SK-N-SH treated with all-trans-retinoic acid at 6 μM for 48 hours (cell line): ENCODE measurements at regions not wholly inside any gene's neighbourhood (a gene's known extent, or its start where the extent isn't known, plus 50 kb on each side); places are given as distances from the start of the nearest gene placed in this dataset.

ENCODE experiments used
- CSDC2 ChIP-seq: fragments of 250-450 bp; sonication (Bioruptor Pico); IDR thresholded peaks from 2 replicates; pipeline ENCODE4 v1.5.0; 2020; ENCODE audit warnings: mild to moderate bottlenecking, moderate library complexity
- ISL1 ChIP-seq: fragments of 250-450 bp; sonication (Bioruptor Pico); IDR thresholded peaks from 2 replicates; pipeline ENCODE4 v2.1.2; 2022; ENCODE audit warnings: mild to moderate bottlenecking, moderate library complexity
- OSR1 ChIP-seq: fragments of 250-450 bp; sonication (Bioruptor Pico); IDR thresholded peaks from 2 replicates; pipeline ENCODE4 v1.8.0; 2022; ENCODE audit warnings: moderate library complexity, mild to moderate bottlenecking, inconsistent platforms
- PATZ1 ChIP-seq: fragments of 250-450 bp; sonication (Bioruptor Pico); IDR thresholded peaks from 2 replicates; pipeline ENCODE4 v1.8.0; 2020; ENCODE audit warnings: mild to moderate bottlenecking, moderate library complexity, borderline replicate concordance
- POU6F1 ChIP-seq: fragments of 250-450 bp; sonication (Bioruptor Pico); IDR thresholded peaks from 2 replicates; pipeline ENCODE4 v1.8.0; 2021; ENCODE audit warnings: low read depth, mild to moderate bottlenecking, moderate library complexity, borderline replicate concordance
- PPARA ChIP-seq: fragments of 250-450 bp; sonication (Bioruptor Pico); IDR thresholded peaks from 2 replicates; pipeline ENCODE4 v1.5.0; 2020; ENCODE audit warnings: mild to moderate bottlenecking, borderline replicate concordance
- RARB ChIP-seq: fragments of 250-450 bp; sonication (Bioruptor Pico); IDR thresholded peaks from 2 replicates; pipeline ENCODE4 v1.8.0; 2021; ENCODE audit warnings: mild to moderate bottlenecking, moderate library complexity
- SNAI2 ChIP-seq: fragments of 250-450 bp; sonication (Bioruptor Pico); IDR thresholded peaks from 2 replicates; pipeline ENCODE4 v1.5.0; 2020; ENCODE audit warnings: mild to moderate bottlenecking, moderate library complexity
- ZC3H10 ChIP-seq: fragments of 250-450 bp; sonication (Bioruptor Pico); IDR thresholded peaks from 2 replicates; pipeline ENCODE4 v1.5.1; 2021; ENCODE audit warnings: mild to moderate bottlenecking, moderate library complexity
- ZFP3 ChIP-seq: fragments of 250-450 bp; sonication (Bioruptor Pico); IDR thresholded peaks from 2 replicates; pipeline ENCODE4 v1.5.0; 2020; ENCODE audit warnings: mild to moderate bottlenecking, moderate library complexity
- ZFP30 ChIP-seq: fragments of 450-650 bp; formaldehyde crosslinking; IDR thresholded peaks from 2 replicates; pipeline ENCODE4 v1.5.0; 2022; ENCODE audit warnings: mild to moderate bottlenecking, moderate library complexity
- ZNF70 ChIP-seq: fragments of 450-650 bp; formaldehyde crosslinking; IDR thresholded peaks from 2 replicates; pipeline ENCODE4 v1.5.0; 2020; ENCODE audit warnings: mild to moderate bottlenecking, moderate library complexity
- ZNF8 ChIP-seq: fragments of 450-650 bp; formaldehyde crosslinking; IDR thresholded peaks from 2 replicates; pipeline ENCODE4 v1.5.0; 2020; ENCODE audit warnings: mild to moderate bottlenecking, moderate library complexity
- TF ChIP-seq, protein P1 (sequence below): fragments of 250-450 bp; sonication (Bioruptor Pico); IDR thresholded peaks from 2 replicates; pipeline ENCODE4 v1.5.1; 2020; ENCODE audit warnings: low read depth, mild to moderate bottlenecking, moderate library complexity

- TF ChIP-seq SNAI2 (CRISPR knock-in tag) (no peak), PATZ1 (no peak), PPARA (CRISPR knock-in tag) (no peak), ZFP30 (no peak), ZNF8 (CRISPR knock-in tag) (no peak), ZC3H10 (CRISPR knock-in tag) (no peak), ZFP3 (CRISPR knock-in tag) (no peak), POU6F1 (CRISPR knock-in tag) (no peak), ISL1 (CRISPR knock-in tag) (no peak), RARB (CRISPR knock-in tag) (no peak), CSDC2 (CRISPR knock-in tag) (no peak), OSR1 (CRISPR knock-in tag) (no peak), ZNF70 (no peak)
- TF ChIP-seq, protein P1, sequence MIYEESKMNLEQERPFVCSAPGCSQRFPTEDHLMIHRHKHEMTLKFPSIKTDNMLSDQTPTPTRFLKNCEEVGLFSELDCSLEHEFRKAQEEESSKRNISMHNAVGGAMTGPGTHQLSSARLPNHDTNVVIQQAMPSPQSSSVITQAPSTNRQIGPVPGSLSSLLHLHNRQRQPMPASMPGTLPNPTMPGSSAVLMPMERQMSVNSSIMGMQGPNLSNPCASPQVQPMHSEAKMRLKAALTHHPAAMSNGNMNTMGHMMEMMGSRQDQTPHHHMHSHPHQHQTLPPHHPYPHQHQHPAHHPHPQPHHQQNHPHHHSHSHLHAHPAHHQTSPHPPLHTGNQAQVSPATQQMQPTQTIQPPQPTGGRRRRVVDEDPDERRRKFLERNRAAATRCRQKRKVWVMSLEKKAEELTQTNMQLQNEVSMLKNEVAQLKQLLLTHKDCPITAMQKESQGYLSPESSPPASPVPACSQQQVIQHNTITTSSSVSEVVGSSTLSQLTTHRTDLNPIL (CRISPR knock-in tag) = no peak
Observed at GRCh38 chr5:56328753-56329560, 95.8 kb upstream of the ANKRD55 start.
